GM18858 (cell line): ENCODE measurements at regions not wholly inside any gene's neighbourhood (a gene's known extent, or its start where the extent isn't known, plus 50 kb on each side); places are given as distances from the start of the nearest gene placed in this dataset.
"Not testable (repeated sequence)": the region's sequence is repeated elsewhere in the genome, so short reads cannot be mapped to it uniquely, and the experiment has no call there.

Experiments used
- ATAC-seq: cut with Tn5 transposase; IDR thresholded peaks from one replicate; pipeline ENCODE4 v1.9.1; 2021; ENCODE audit not compliant: unreplicated experiment

GRCh38 chr5:87756951-87757350 is 344.2 kb upstream of the CCNH start:
- no peak for ATAC-seq

- no peak for ATAC-seq
Measured at GRCh38 chr5:87755360-87755759, 342.6 kb upstream of the CCNH start.

GRCh38 chr5:87754009-87754757 is 341.5 kb upstream of the CCNH start:
- no peak for ATAC-seq

GRCh38 chr5:87752362-87752761 is 339.6 kb upstream of the CCNH start:
- no peak for ATAC-seq

DNA sequence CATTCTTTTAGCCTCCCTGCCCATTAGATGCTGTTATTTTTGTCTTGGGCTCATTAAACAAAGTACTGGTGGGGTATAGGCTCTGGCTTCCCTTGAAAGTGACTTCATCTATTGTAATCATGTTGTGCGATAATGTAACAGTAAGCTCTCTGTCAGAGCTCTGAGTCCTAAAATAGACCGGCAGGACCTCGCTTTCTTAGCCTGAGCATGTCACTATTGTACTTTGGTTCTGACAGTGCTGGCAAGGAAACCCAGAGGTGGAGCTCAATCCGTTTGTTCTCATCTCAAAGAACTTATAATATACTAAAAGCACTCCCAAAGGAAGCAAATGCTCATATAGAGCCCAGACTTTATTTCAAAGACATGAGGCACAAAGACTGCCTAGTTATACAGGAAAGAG is 339.1 kb upstream of the CCNH start:
- ATAC-seq = no peak

GRCh38 chr5:87746891-87747377 is 334.2 kb upstream of the CCNH start:
- ATAC-seq = no peak

DNA sequence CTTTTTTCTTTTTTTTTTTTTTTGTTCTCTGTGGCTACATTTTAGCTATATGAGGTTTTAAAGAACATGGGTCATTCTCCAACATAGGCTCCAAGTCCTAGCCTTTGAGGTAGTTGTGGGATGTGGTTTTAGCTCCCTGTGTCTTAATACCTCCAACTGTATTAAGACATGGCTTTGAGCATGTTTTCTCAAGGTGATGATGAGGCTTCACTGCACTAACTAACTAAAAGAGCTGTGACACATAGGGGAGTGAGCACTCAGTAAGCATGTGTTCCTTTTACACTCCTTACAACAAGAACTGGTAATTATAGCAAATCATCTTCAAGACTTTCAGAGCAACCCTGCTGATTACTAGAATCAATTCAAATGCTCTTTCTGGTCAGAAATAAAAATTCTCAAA is 333.6 kb upstream of the CCNH start:
- ATAC-seq = no peak

- ATAC-seq = no peak
Measured at GRCh38 chr5:87741881-87742280, 329.2 kb upstream of the CCNH start.

DNA sequence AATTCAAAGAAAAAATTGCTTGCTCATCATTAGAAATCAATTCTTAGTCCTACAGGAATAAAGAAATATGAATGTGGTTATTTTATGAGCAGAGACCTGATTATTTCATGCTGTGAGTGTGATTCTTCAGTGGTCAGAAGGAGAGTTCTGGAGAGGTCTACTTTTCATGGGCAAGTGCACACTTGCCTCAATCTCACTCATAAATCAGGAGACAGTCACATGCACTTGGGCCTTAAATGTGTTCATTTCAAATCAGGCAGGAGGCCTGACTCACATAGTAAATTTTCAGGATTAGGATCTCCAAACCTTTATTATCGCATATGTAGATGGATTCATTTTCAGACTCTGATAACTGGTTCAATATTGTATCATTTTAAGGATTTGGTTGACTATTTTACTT is 323.2 kb upstream of the CCNH start:
- no peak for ATAC-seq

DNA sequence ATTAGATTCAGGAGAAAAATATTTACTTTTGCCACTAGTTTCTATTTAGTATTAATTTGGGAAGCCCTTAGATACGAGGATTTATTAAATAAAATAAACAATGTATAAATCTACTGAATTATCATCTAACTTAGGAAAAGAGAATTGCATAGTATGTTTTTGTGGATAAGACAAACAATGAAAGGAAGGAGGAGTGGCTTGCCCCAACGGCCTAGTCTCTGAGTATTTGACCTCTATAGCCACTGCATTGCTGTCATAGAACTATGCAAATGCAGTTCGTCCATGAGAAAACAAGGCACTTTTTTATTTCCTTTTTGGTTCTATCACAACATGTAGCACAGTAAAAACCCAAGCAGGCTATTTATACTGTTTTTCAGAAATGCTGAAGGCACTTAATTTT is 321.2 kb upstream of the CCNH start:
- ATAC-seq = no peak

DNA sequence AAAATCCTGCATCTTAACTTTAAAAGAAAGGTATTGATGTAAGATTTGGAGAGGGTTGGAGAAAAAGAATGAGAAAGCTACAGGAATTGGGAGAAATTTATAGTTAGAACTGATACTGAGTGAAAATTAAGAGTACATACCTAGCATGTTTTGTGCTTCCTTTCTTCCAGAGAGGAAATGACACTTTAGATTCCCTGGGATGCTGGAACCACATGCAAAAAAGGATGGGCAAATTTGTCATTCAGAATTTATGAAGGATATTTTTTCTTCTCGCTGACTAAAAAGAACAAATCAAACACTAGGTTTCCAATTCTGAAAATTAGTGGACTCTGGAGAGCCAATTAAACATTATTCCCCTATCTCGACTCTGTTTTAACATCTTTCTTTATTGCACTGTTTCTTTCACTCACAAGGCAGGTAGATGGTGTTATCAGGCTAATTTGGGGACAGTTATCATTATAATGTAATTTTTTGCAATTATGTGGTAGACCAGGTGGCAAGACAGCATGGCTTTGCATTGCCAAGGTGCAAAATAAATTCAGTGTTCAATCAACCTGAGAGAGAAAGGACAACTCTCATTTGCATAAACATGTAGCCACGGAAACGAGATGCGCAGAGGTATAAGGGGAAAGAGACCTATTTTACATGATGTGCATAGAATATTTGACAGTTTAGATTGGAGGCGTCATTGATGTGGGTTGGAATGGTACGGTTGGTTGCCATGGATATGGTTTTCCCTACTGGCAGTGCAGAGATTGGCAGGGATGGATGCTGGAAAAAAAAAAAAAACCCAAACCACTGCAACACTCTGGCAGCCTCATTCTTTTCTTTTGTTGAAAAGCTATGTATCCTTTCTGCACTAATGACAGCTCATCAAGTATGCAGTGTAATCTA is 320.4 kb upstream of the CCNH start:
- no peak for ATAC-seq

DNA sequence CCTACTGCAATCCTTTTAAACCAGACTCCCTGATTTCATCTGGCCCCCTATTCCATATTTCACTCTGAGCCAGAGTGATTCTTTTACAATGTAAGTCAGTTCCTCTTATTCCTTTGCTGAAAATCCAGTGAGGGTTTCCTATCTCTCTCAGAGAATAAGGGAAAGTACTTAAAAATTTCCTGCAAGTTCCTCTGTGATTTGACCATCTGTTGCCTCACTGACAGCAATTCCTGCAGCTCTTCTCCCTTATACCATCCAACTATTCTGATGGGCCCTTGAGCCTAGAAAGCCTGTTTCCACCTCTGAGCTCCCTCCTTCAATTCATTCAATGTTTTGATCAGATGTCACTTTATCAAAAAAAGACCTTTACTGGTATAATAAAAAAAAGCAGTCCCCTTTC is 317.1 kb upstream of the CCNH start:
- no peak for ATAC-seq

DNA sequence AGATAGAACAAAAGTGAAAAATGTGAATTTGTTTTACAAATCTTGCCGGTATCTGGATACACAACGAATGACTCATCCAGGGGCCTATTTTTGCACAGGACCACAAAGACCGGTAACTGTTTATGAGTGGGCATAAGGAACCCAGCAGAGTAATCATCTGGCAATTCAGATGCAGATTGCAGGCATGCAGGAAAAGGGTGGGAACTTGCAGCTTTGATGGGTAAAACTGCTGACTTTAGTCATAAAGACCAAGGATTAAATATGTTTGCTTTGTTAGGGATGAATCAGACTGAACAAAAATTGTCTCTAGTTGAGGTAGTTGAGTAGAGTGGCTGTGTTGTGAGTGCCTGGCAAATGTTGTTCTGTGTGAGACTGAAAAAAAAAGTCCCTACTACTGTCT is 309.6 kb upstream of the CCNH start:
- no peak for ATAC-seq

DNA sequence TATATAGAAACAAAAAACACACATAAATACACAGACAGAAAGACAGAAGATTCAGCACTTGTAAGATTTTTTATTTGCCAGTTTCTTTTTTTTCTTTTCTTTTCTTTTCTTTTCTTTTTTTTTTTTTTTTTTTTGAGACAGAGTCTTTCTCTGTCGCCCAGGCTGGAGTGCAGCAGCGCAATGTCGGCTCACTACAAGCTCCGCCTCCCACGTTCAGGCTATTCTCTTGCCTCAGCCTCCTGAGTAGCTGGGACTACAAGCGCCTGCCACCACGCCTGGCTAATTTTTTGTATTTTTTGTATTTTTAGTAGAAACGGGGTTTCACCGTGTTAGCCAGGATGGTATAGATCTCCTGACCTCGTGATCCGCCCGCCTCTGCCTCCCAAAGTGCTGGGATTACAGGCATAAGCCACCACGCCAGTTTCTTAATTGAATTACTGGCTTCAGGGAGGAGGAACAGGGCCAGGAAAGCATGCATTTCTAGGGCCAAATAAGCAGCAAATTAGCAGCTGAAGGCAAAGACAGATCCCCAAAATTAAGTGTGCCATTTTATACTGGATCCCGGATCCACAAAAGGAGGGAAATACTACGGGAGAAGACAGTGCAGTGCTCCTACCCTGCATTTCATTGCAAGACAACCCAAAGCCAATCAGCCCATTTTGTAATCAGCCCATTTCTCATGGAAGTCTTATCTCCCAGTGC is 305.6 kb upstream of the CCNH start:
- not testable (repeated sequence) for ATAC-seq

GRCh38 chr5:87717761-87718160 is 305.0 kb upstream of the CCNH start:
- no peak for ATAC-seq

- ATAC-seq = no peak
Measured at GRCh38 chr5:87705876-87706275, 293.1 kb upstream of the CCNH start.

GRCh38 chr5:87686975-87687374 is 274.2 kb upstream of the CCNH start:
- peak; percentile 97 for ATAC-seq

DNA sequence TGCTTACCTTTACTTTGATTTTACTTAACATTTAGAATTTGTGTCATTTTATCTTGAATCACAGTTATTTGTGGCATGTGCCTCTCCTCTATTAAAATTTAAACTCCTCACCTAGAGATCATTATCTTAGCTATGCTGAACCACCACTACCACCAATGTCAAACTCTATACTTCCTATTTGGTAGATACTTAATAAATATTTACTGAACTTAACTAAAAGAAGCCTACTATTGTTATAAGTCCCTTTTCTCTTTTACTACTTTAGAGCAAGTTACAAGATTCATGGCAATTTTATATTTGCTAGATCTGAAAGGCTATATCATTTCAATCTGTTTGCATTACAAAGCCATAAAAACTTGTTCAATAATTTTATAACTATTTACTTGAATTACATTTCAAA is 273.3 kb upstream of the CCNH start:
- no peak for ATAC-seq

GRCh38 chr5:87674235-87674634 is 261.5 kb upstream of the CCNH start:
- no peak for ATAC-seq

GRCh38 chr5:87671146-87671545 is 258.4 kb upstream of the CCNH start:
- ATAC-seq = no peak

DNA sequence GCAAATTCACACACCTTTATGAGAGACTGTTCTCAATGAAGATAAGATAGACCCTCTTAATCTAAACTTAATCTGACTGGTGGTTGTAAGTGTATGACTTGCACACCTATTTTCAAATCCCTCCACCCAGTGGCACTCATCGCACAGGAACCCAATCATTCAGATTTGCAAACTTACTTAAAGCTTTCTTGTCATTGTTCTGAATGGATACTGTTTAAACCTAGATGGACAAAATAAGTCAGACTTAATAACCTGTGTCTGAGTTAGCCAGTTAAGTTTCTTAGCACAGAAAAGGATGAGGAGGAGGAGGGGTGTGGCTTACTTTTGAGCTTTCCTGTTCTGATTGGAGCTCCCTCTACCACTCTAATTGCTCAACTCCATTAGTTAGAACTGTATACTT is 252.4 kb upstream of the CCNH start:
- no peak for ATAC-seq
